ENCODE measurements at regions not wholly inside any gene's neighbourhood (a gene's known extent, or its start where the extent isn't known, plus 50 kb on each side); places are given as distances from the start of the nearest gene placed in this dataset.

- Histone ChIP-seq H3K27ac (ENCODE audit: low read length) (no peak overlapping the region), H3K4me1 (ENCODE audit: control insufficient read depth, insufficient read depth, low read length) (no peaks in the 10 kb centered on the region), H3K27me3 (ENCODE audit: control insufficient read depth, insufficient read depth, low read length) (no peaks in the 10 kb centered on the region; the same call in 1 of the 2 replicates), H3K9me3 (ENCODE audit: control insufficient read depth, insufficient read depth, low read depth, low read length) (no peaks in the 10 kb centered on the region), H3K4me3 (ENCODE audit: low read depth in 2 of 2, low read length in 2 of 2) (no peak overlapping the region), H3K36me3 (ENCODE audit: control insufficient read depth, insufficient read depth, low read length) (no peaks in the 10 kb centered on the region)
- POLR2A ChIA-PET = no interaction called here
- DNase-seq (ENCODE audit: low read depth, low spot score) (no peak), ATAC-seq (no peak)
- intact Hi-C loops (cut with micrococcal nuclease; ENCODE audit: unreplicated experiment) (no loop called here), in situ Hi-C loops (cut with HindIII; ENCODE audit: low pct_unique_long_range_greater_than_20kb, low sequenced_read_pairs) (no loop called here)
- TF ChIP-seq, protein P1, sequence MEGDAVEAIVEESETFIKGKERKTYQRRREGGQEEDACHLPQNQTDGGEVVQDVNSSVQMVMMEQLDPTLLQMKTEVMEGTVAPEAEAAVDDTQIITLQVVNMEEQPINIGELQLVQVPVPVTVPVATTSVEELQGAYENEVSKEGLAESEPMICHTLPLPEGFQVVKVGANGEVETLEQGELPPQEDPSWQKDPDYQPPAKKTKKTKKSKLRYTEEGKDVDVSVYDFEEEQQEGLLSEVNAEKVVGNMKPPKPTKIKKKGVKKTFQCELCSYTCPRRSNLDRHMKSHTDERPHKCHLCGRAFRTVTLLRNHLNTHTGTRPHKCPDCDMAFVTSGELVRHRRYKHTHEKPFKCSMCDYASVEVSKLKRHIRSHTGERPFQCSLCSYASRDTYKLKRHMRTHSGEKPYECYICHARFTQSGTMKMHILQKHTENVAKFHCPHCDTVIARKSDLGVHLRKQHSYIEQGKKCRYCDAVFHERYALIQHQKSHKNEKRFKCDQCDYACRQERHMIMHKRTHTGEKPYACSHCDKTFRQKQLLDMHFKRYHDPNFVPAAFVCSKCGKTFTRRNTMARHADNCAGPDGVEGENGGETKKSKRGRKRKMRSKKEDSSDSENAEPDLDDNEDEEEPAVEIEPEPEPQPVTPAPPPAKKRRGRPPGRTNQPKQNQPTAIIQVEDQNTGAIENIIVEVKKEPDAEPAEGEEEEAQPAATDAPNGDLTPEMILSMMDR (IDR thresholded peaks at IDR 0.05) = no peak
- TF ChIP-seq TCF7L2 (IDR thresholded peaks at IDR 0.05; ENCODE audit: low read depth, low read length) (no peak), SIN3A (IDR thresholded peaks at IDR 0.05; ENCODE audit: borderline replicate concordance, insufficient read depth, low read depth, low read length) (no peak), POLR2AphosphoS5 (IDR thresholded peaks at IDR 0.05; ENCODE audit: low read depth, low read length) (no peak)
- TF ChIP-seq, protein P2, sequence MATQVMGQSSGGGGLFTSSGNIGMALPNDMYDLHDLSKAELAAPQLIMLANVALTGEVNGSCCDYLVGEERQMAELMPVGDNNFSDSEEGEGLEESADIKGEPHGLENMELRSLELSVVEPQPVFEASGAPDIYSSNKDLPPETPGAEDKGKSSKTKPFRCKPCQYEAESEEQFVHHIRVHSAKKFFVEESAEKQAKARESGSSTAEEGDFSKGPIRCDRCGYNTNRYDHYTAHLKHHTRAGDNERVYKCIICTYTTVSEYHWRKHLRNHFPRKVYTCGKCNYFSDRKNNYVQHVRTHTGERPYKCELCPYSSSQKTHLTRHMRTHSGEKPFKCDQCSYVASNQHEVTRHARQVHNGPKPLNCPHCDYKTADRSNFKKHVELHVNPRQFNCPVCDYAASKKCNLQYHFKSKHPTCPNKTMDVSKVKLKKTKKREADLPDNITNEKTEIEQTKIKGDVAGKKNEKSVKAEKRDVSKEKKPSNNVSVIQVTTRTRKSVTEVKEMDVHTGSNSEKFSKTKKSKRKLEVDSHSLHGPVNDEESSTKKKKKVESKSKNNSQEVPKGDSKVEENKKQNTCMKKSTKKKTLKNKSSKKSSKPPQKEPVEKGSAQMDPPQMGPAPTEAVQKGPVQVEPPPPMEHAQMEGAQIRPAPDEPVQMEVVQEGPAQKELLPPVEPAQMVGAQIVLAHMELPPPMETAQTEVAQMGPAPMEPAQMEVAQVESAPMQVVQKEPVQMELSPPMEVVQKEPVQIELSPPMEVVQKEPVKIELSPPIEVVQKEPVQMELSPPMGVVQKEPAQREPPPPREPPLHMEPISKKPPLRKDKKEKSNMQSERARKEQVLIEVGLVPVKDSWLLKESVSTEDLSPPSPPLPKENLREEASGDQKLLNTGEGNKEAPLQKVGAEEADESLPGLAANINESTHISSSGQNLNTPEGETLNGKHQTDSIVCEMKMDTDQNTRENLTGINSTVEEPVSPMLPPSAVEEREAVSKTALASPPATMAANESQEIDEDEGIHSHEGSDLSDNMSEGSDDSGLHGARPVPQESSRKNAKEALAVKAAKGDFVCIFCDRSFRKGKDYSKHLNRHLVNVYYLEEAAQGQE (IDR thresholded peaks at IDR 0.05; ENCODE audit: insufficient read depth in 1 of 2, low read depth in 2 of 2, low read length in 1 of 2) = no peak
- CTCF ChIA-PET = no interaction called here
- BruUV-seq (replicated peaks) = no TSS peak
These were observed 462.0 kb upstream of the RUNX1 start for GRCh38 chr21:35510957-35511695.

GRCh38 chr21:35510294-35510693 lies 461.2 kb upstream of the RUNX1 start:
- in situ Hi-C loops (cut with HindIII; ENCODE audit: low pct_unique_long_range_greater_than_20kb, low sequenced_read_pairs) = no loop called here
- H3K27ac ChIP-seq (ENCODE audit: low read length) = no peak overlapping the region
- no peaks in the 10 kb centered on the region; the same call in 1 of the 2 replicates for H3K27me3 ChIP-seq (ENCODE audit: control insufficient read depth, insufficient read depth, low read length)

More at GRCh38 chr21:35510294-35510693, 461.2 kb upstream of the RUNX1 start:
- no peak for DNase-seq (ENCODE audit: low read depth, low spot score)
- BruUV-seq (replicated peaks) = no TSS peak
- POLR2A ChIA-PET = no interaction called here
- no peaks in the 10 kb centered on the region for H3K36me3 ChIP-seq (ENCODE audit: control insufficient read depth, insufficient read depth, low read length)
- no peaks in the 10 kb centered on the region for H3K4me1 ChIP-seq (ENCODE audit: control insufficient read depth, insufficient read depth, low read length)
- intact Hi-C loops (cut with micrococcal nuclease; ENCODE audit: unreplicated experiment) = no loop called here
- no peak for ATAC-seq
- TF ChIP-seq TCF7L2 (IDR thresholded peaks at IDR 0.05; ENCODE audit: low read depth, low read length) (no peak), POLR2AphosphoS5 (IDR thresholded peaks at IDR 0.05; ENCODE audit: low read depth, low read length) (no peak), SIN3A (IDR thresholded peaks at IDR 0.05; ENCODE audit: borderline replicate concordance, insufficient read depth, low read depth, low read length) (no peak)
- TF ChIP-seq, protein P2 (IDR thresholded peaks at IDR 0.05; ENCODE audit: insufficient read depth in 1 of 2, low read depth in 2 of 2, low read length in 1 of 2) = no peak
- TF ChIP-seq, protein P1 (IDR thresholded peaks at IDR 0.05) = no peak
- CTCF ChIA-PET = no interaction called here
- H3K9me3 ChIP-seq (ENCODE audit: control insufficient read depth, insufficient read depth, low read depth, low read length) = no peaks in the 10 kb centered on the region
- no peak overlapping the region for H3K4me3 ChIP-seq (ENCODE audit: low read depth in 2 of 2, low read length in 2 of 2)
